HG02884 (cell line): ENCODE measurements at regions not wholly inside any gene's neighbourhood (a gene's known extent, or its start where the extent isn't known, plus 50 kb on each side); places are given as distances from the start of the nearest gene placed in this dataset.

ENCODE experiments used
- ATAC-seq: cut with Tn5 transposase; IDR thresholded peaks from one replicate; pipeline ENCODE4 v1.9.1; 2021; ENCODE audit warnings: mild to moderate bottlenecking, moderate library complexity; ENCODE audit not compliant: unreplicated experiment

DNA sequence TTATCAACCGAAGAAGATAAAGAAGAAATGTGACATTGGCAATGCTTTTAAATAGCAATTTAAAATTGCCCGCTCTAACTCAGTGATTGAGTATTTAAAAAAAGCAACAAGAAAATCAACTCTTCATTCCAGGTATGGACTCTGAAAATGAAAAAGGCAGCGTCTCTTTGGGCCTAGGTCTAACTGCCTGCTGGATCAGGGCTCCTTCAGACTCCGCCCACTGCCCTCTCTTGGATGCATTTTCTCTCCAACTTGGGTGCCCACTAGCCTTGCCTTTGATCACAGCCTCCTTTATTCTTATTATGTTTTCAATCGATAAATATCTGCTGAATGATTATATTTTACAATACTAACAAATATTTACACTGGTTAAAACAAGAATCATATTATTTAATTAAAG, 268.9 kb downstream of the MRPL39 start:
- ATAC-seq, result no peak

GRCh38 chr21:25334046-25334730, 273.1 kb downstream of the MRPL39 start:
- no peak for ATAC-seq

GRCh38 chr21:25331286-25331685, 276.0 kb downstream of the MRPL39 start:
- no peak for ATAC-seq

DNA sequence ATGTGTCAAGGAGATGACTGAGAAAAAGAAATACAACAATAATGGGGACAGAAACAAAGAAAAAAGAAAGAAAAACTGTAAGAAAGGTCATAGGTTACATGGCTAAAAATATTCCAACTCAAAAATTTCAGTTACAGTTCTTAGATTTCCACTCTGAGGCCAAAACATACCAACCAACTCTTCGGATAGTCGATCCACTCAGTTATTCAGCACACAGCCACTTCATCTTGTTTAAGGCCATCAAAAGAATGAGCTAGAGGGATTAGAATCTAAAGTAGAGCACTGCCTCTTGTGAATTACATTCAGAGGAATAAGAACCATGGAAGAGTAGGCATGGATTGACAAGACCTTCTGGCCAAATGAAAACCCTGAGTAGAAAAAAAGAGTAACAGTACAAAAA, 277.0 kb downstream of the MRPL39 start:
- no peak for ATAC-seq

DNA sequence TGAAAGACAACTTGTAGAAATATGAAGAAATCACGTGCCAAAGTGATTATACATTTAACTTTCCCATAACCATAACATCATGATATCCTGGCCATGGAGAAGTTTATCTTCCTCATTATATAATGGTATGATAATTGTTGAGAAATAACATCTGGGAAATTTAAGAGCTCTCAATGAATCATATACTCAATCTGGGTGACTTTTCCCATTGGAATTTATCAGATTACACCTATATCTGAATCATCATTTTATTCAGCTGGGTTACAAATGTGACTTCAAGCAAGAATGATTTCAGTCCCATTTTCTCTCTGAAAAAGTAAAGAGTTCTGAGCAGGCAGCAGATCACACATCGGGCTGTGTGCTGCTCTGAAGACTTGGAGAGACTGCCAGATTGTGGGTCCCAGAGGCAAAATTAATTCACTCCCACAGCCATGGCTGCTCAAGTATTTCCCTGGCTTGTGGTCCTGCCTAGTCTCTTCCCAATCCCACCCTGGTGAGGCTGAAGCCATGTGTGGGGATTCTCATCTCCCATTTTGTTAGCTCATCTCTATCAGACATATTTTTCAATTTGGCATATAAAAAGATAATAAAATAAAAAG, 278.0 kb downstream of the MRPL39 start:
- ATAC-seq, result no peak

- ATAC-seq, result no peak
These were observed 278.5 kb downstream of the MRPL39 start for GRCh38 chr21:25328736-25329135.

DNA sequence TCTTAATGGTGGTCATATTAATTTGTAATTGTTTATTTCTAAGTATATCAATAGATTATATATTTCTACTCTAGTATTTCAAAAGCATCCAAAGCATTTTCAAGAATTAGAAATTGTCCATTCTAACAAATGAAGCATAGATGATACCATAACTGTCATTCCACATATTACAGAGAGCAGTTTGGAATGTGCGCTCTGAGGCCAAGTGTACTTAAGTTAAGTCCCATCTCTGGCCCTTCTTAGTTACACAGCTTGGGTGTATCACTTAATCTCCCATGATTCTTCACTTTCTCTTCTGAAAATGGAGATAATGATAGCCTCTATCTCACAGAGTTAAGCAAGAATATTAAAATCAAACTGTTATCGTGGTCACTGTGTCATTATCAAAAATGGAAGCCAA, 281.1 kb downstream of the MRPL39 start:
- ATAC-seq, result no peak

DNA sequence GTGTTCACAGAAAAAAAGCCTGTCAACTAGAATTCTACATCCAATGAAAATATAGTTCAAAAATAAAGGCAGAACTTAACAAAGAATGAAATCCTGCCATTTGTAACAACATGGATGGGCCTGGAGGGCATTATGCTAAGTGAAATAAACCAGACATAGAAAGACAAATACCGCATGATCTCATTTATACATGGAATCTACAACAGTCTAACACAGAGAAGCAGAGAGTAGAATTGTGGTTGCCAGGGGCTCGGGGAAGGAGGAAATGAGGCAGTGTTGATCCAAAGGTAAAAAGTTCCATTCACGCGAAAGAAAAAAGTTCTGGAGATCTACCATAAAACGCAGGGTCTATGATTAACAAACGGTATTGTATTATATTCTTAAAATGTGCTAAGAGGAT, 282.6 kb downstream of the MRPL39 start:
- no peak for ATAC-seq

DNA sequence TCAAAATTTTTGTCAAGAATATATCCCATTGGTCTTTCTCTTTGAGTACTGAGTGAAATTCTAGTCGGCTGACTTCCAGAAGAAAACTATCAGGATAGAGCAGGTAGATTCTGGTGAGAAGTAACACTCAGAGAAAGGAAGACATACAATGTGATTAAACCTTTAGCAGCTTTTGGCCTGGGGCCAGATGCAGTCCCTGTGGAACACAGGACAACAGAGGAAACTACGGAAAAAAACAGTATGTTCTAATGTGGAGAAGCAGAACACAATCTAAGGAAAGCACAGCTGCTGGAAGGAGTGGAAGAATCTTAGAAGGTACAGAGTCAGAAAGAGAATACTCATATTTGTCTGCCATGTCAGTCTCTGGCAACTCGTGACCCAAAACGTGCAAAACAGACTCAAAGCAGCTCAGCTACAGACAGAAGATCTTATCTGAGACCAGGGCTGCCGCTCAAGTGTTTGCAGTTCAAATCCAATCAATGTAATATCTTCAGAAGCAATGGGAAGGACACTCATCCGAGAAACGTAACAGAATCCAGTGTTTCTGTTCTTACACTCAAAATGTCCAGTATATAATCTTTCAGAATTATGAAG, 283.8 kb downstream of the MRPL39 start:
- ATAC-seq, result no peak

DNA sequence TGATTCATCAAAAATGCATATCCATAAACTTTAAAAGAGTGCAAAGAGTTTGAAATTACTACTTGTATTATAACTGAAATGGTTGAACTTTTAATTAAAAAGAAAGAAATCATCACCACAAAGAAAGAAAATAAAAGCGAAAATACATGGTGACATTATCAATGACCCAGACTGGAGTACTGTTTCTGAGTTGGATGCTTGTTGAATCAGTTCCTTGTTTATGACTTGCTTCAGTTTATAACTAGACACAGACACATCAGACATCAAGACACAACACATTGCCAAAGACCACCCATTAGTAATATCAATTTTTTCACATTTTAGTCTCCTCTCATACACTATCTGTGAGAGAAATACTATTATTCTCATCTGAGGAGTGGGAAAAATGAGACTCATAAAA, 293.0 kb downstream of the MRPL39 start:
- no peak for ATAC-seq

- no peak for ATAC-seq
These were observed 293.5 kb downstream of the MRPL39 start for GRCh38 chr21:25313829-25314228.

DNA sequence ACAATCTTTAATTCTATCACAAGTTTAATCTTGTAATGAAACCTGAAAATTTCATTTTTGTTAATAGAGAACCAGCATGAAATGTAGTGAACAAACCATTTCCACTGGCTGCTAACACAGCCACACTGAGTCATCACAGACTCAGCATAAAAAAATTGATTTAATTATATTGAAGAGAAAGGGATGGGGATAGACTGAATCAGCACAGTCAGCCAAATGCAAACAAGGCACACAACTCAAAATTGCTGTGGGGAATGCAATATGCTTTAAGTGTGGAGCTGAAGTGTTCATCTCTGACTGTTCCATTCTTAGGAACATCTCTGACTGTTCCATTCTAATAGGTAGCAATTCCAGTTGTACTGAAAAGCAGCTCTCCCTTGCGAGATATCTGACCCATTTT, 299.8 kb downstream of the MRPL39 start:
- no peak for ATAC-seq

- no peak for ATAC-seq
These were observed 302.7 kb downstream of the MRPL39 start for GRCh38 chr21:25304611-25305010.

- no peak for ATAC-seq
These were observed 306.6 kb downstream of the MRPL39 start for GRCh38 chr21:25300632-25301031.

- peak; percentile 87 for ATAC-seq
These were observed 308.5 kb downstream of the MRPL39 start for GRCh38 chr21:25298512-25299491.

- ATAC-seq, result no peak
These were observed 310.2 kb downstream of the MRPL39 start for GRCh38 chr21:25297117-25297516.

- no peak for ATAC-seq
These were observed 311.0 kb downstream of the MRPL39 start for GRCh38 chr21:25296252-25296651.

DNA sequence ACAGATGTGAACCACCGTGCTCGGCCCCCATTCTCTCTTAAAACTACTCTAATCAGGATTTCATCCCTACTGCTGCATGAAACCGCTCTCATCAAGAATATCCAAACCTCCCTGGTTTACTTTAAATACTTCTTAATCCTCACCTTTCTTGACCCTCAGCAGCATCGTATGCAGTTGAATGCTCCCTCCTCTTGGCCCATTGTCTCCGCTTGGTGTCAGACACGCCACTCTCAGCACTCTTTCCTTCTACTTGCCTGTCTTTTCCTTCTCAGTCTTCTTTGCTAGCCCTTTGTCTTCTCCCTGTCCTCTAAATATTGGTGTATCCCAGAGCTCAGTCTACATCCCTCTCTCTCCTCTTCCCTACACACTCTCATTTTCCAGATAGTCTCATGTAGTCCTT, 314.9 kb downstream of the MRPL39 start:
- ATAC-seq, result no peak

DNA sequence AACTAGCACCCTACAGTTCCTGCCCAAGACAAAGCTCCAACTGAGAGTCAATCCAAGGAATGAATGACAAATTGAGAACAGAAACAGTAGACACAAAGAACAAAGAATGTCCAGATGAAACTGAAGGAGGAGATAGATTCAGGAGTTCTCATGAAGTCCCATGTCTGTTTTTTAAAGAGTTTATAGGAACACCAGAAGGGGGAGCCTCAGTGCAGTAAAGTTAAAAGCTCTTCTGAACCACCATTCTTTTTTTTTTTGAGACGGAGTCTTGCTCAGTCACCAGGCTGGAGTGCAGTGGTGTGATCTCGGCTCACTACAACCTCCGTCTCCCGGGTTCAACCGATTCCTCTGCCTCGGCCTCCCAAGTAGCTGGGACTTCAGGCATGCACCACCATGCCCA, 323.6 kb downstream of the MRPL39 start:
- ATAC-seq, result no peak

DNA sequence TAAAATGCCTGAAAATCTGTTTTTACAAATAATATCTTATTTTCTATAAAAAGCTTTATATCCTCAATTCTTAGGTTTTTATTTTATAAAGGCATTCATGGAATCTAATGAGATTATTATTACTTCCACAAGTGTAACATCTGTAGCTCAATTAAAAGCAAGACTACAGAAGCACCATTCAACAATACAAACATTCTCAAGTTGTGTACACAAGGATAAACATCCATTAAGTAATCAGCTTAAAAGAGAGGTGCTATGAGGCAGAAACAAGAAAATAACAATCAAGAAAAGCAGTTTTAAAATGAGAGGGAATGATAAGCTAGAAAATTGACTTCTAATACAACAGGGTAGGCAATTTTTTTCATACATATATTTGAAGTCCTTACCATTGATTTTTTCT, 326.1 kb downstream of the MRPL39 start:
- ATAC-seq, result no peak

DNA sequence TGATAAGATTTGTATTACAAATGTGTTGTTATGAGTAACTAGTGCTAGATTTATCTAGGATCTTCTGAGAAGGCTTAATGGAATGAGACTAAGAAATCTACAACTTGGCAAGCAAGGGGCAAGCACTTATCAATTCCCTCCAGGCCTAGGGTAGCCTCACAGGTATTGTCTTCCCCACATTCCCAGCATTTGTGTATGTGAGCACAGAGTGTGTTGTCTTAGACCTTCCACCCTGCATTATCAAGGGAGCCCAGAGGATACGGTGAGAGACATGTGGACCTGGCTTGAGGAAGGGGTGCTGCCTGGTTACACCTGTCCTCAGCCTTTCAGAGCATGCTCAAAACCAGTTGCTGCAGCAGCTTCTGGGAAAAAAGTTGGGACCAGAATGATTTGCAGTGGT, 327.2 kb downstream of the MRPL39 start:
- no peak for ATAC-seq
